ENCODE measurements at regions not wholly inside any gene's neighbourhood (a gene's known extent, or its start where the extent isn't known, plus 50 kb on each side); places are given as distances from the start of the nearest gene placed in this dataset.

- Histone ChIP-seq H3K27me3 (ENCODE audit: control insufficient read depth in 1 of 2, insufficient read depth in 2 of 2, low read length in 2 of 2) (no peaks in the 10 kb centered on the region), H3K4me2 (ENCODE audit: low read depth, low read length) (no peak overlapping the region), H3K9ac (ENCODE audit: insufficient read depth, low read depth, low read length) (no peak overlapping the region), H4K20me1 (ENCODE audit: insufficient read depth, low read length) (no peaks in the 10 kb centered on the region), H3K4me3 (replicated peaks in 1 of 3; ENCODE audit: insufficient read depth in 1 of 3, low read depth in 2 of 3, low read length in 3 of 3) (no peak overlapping the region), H3K4me1 (ENCODE audit: insufficient read depth, low read length) (no peaks in the 10 kb centered on the region), H3K9me3 (ENCODE audit: low read length) (no peaks in the 10 kb centered on the region), H2AFZ (ENCODE audit: low read length) (no peak overlapping the region), H3K79me2 (ENCODE audit: insufficient read depth, low read length) (no peaks in the 10 kb centered on the region), H3K27ac (ENCODE audit: extremely low read length, insufficient read depth, low read length) (no peak overlapping the region), H3K36me3 (replicated peaks in 1 of 2; ENCODE audit: control insufficient read depth in 1 of 2, insufficient read depth in 2 of 2, low read length in 2 of 2) (no peaks in the 10 kb centered on the region)
- CTCF ChIA-PET (ENCODE audit: low intra/inter-chr PET ratio, low total read pairs): no interaction called here
- BruUV-seq (replicated peaks): no TSS peak
- ATAC-seq (no peak), DNase-seq (ENCODE audit: low spot score) (no peak), FAIRE-seq (no peak)
- WGBS (ENCODE audit: low lambda C conversion rate): 3% methylated on average over 2 of the region's 2 CpGs
- no peak for TF ChIP-seq TCF7 (IDR thresholded peaks at IDR 0.05; ENCODE audit: low read depth)
- TF ChIP-seq, protein P1, sequence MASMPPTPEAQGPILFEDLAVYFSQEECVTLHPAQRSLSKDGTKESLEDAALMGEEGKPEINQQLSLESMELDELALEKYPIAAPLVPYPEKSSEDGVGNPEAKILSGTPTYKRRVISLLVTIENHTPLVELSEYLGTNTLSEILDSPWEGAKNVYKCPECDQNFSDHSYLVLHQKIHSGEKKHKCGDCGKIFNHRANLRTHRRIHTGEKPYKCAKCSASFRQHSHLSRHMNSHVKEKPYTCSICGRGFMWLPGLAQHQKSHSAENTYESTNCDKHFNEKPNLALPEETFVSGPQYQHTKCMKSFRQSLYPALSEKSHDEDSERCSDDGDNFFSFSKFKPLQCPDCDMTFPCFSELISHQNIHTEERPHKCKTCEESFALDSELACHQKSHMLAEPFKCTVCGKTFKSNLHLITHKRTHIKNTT (CRISPR knock-in tag; IDR thresholded peaks at IDR 0.05): no peak
- TF ChIP-seq ZNF569 (CRISPR knock-in tag; IDR thresholded peaks at IDR 0.05; ENCODE audit: borderline replicate concordance): no peak
- TF ChIP-seq ZEB1 (IDR thresholded peaks at IDR 0.05; ENCODE audit: insufficient replicate concordance, low read depth): no peak
- POLR2A ChIA-PET: no interaction called here
- in situ Hi-C loops (cut with HindIII; ENCODE audit: extremely low pct_ligation_motif_present, low pct_unique_long_range_greater_than_20kb) (no loop called here), intact Hi-C loops (cut with micrococcal nuclease; ENCODE audit: unreplicated experiment) (no loop called here)
These were observed 185.2 kb upstream of the CADPS start for GRCh38 chr3:63060412-63060811.

DNA sequence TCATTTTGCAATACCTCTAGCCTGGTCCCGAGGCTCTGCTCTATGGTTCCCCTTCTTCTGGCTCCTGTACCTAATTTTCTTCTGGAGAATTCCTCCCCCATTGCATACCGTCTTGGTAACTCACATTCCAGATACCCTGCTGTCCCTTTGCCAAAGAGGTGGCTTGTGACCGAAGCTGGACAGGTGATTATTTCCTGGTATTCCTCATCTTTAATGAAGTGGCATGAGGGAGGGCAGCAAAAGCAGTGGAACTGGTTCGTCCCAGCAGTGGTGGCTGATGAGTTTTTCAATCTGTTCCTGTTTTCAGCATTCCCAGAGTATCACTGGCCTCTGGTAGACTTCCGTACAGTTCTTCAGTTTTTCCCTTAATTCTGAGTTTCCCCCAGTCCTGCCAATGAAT is 186.2 kb upstream of the CADPS start:
- intact Hi-C loops (cut with micrococcal nuclease; ENCODE audit: unreplicated experiment) (no loop called here), in situ Hi-C loops (cut with HindIII; ENCODE audit: extremely low pct_ligation_motif_present, low pct_unique_long_range_greater_than_20kb) (no loop called here)
- H3K9me3 ChIP-seq (ENCODE audit: low read length): no peaks in the 10 kb centered on the region
- H3K9ac ChIP-seq (ENCODE audit: insufficient read depth, low read depth, low read length): no peak overlapping the region
- H3K4me2 ChIP-seq (ENCODE audit: low read depth, low read length): no peak overlapping the region
- DNase-seq (ENCODE audit: low spot score) (no peak), ATAC-seq (no peak), FAIRE-seq (no peak)
- no peaks in the 10 kb centered on the region for H3K79me2 ChIP-seq (ENCODE audit: insufficient read depth, low read length)
- H3K27me3 ChIP-seq (ENCODE audit: control insufficient read depth in 1 of 2, insufficient read depth in 2 of 2, low read length in 2 of 2): no peaks in the 10 kb centered on the region
- no peaks in the 10 kb centered on the region for H4K20me1 ChIP-seq (ENCODE audit: insufficient read depth, low read length)
- 3% methylated on average over 5 of the region's 5 CpGs for WGBS (ENCODE audit: low lambda C conversion rate)
- ChIA-PET POLR2A (no interaction called here), CTCF (ENCODE audit: low intra/inter-chr PET ratio, low total read pairs) (no interaction called here)
- H2AFZ ChIP-seq (ENCODE audit: low read length): no peak overlapping the region
- no peaks in the 10 kb centered on the region for H3K4me1 ChIP-seq (ENCODE audit: insufficient read depth, low read length)
- H3K36me3 ChIP-seq (replicated peaks in 1 of 2; ENCODE audit: control insufficient read depth in 1 of 2, insufficient read depth in 2 of 2, low read length in 2 of 2): no peaks in the 10 kb centered on the region
- H3K4me3 ChIP-seq (replicated peaks in 1 of 3; ENCODE audit: insufficient read depth in 1 of 3, low read depth in 2 of 3, low read length in 3 of 3): no peak overlapping the region
- no TSS peak for BruUV-seq (replicated peaks)
- no peak overlapping the region for H3K27ac ChIP-seq (ENCODE audit: extremely low read length, insufficient read depth, low read length)
- TF ChIP-seq SPEN (CRISPR knock-in tag; IDR thresholded peaks at IDR 0.05; ENCODE audit: low read depth): no peak
- TF ChIP-seq TEAD2 (CRISPR knock-in tag; IDR thresholded peaks at IDR 0.05): no peak
- no peak for TF ChIP-seq HNF4G (IDR thresholded peaks at IDR 0.05; ENCODE audit: borderline replicate concordance, low read depth, low read length)
- no peak for TF ChIP-seq HNF4G (CRISPR knock-in tag; IDR thresholded peaks at IDR 0.05; ENCODE audit: borderline replicate concordance, low read depth)
- no peak for TF ChIP-seq REXO4 (CRISPR knock-in tag; IDR thresholded peaks at IDR 0.05; ENCODE audit: borderline replicate concordance)
- no peak for TF ChIP-seq NFIC (IDR thresholded peaks at IDR 0.05; ENCODE audit: low read length)
- no peak for TF ChIP-seq ATAD3A (CRISPR knock-in tag; IDR thresholded peaks at IDR 0.05)
- no peak for TF ChIP-seq ZNF572 (CRISPR knock-in tag; IDR thresholded peaks at IDR 0.05)
- TF ChIP-seq ZNF570 (CRISPR knock-in tag; IDR thresholded peaks at IDR 0.05; ENCODE audit: borderline replicate concordance): no peak
- no peak for TF ChIP-seq ZNF891 (CRISPR knock-in tag; IDR thresholded peaks at IDR 0.05)
- no peak for TF ChIP-seq TEAD3 (CRISPR knock-in tag; optimal IDR thresholded peaks at IDR 0.05; ENCODE audit: borderline replicate concordance)
- TF ChIP-seq RAD21 (CRISPR knock-in tag; IDR thresholded peaks at IDR 0.05): no peak
- no peak for TF ChIP-seq ZNF530 (CRISPR knock-in tag; IDR thresholded peaks at IDR 0.05; ENCODE audit: low read depth)
- no peak for TF ChIP-seq ZNF24 (IDR thresholded peaks at IDR 0.05)
- no peak for TF ChIP-seq ZNF7 (CRISPR knock-in tag; IDR thresholded peaks at IDR 0.05)
- no peak for TF ChIP-seq ZNF709 (CRISPR knock-in tag; IDR thresholded peaks at IDR 0.05)
- TF ChIP-seq POLR2G (IDR thresholded peaks at IDR 0.05; ENCODE audit: low read depth, low read length): no peak
